IPS-NIHi7 (cell line): ENCODE measurements at regions not wholly inside any gene's neighbourhood (a gene's known extent, or its start where the extent isn't known, plus 50 kb on each side); places are given as distances from the start of the nearest gene placed in this dataset.

Experiments
- DNase-seq: peaks from one replicate; pipeline ENCODE4 v3.0.0; 2012; ENCODE audit warnings: mixed read lengths; ENCODE audit errors: extremely low spot score

DNA sequence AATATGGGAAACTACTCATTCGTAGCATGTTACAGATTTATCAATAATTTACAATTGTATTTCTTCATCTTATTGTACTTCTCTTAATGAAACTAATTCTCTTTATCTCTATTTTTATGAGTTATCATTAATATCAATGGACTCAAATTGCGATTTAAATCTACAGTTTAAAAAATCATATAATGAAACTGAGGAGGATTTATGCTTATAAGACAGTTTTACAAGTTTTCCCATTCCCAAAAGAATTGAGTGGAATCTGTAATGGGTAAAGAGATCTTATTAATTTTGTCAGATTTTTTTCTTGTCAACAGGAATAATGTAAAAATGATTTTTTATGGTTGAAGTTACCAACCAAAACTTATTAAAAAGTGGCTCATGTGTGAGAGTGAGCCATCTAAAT lies 468.0 kb downstream of the METTL4 start:
- DNase-seq: no peak

DNA sequence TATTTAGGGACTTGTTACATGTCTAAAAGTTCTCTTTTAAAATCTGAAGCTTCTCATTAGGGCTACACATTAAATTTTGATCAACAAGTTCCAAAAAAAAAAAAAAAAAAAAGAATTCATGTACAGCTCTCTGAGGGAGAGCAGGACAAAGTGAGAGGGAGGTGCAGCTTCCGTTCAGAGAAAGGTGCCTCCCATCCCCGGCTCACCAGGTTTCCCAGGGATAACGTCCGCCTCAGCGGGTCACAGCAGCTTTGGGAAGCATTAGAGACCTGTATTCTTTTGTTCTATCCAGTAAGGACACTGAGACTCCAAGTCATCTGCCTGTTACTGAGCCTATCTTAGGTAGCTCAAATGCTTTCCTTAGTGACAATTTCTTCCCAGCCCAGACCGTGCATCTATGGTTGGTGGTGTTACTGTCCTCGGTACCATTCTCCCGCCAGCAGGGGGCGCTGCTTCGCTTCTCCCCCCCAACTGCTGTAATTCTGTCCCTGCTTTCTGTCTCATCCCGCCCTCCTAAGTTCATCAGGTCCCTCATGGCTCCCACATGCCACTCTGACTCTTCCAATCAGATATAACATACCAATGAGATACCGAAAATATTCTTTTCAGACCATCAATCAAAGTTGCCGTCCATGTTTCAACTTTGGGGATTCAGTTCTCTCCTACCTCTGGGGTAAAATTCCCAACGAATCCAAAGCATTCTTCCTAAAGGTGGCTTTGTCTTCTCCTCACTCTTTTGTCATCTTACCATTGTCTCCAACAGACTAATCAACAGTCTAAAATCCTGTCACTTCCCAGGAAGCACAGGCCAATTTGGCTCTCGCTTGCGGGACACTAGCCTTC lies 466.5 kb downstream of the METTL4 start:
- peak; percentile 83 for DNase-seq

DNA sequence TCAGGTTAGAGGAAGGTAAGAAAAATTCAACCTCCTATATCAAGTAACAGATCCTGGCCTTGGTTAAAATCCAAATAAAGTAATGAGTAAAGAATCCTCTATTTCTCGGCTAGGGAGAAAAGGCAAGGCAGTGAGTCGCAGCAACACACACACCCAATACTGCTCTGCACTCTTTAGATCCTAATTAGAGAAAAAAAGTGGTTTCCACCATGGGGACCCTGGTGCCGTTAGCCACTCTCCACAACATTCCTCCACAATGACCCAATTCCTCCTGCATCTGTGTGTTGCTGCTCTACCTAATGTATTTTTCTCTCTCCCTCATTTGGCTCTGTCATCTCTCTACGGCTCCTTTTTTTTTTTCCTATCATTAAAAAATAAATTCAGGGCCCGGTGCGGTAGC lies 462.7 kb downstream of the METTL4 start:
- no peak for DNase-seq

DNA sequence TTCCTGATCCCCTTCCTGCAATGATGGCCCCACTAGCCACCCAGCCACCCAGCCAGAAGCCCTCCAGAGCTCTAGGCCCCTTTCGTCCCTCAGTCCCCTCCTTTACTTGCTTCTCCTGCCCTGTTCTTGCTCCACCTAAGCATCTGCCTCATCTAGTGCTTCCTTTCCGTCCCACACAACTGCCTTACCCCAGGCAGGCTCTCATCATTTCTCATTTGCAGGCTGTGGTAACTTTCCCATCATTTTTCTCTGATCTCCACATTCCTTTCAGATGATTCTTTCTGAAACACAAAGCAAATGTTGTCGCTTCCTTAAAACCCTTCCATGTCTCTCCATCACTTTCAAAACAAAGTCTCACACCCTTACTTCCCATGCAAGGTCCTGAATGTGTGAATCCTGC lies 459.8 kb downstream of the METTL4 start:
- DNase-seq: no peak

DNA sequence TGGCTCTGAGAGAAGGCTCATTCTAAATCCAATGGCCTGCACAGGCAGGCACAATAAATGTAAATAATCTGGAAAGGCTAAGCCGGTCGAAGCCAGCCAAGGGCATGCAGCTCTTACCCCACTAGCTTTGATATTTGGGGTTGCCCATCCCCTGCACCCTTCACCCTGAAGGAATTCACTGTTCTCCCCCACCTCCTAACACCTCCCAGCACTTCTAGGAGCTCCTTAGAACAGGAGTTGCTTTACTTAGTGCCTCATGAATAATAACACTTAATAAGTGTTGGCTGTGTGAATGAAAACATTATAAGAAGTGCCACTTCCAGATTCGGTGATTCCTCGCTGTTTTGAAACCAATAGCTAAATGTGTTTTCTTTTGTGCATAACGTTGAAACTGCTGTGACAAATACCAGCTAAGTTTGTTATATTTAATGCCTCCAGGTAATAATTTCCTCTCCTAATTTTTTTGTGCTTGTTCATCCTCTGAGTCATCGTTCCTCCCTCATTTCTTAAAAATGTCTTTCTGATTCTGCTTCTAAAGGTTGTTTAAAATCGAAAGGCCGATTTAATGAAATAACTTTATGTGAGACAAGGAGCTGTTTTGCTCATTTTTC lies 458.8 kb downstream of the METTL4 start:
- no peak for DNase-seq

DNA sequence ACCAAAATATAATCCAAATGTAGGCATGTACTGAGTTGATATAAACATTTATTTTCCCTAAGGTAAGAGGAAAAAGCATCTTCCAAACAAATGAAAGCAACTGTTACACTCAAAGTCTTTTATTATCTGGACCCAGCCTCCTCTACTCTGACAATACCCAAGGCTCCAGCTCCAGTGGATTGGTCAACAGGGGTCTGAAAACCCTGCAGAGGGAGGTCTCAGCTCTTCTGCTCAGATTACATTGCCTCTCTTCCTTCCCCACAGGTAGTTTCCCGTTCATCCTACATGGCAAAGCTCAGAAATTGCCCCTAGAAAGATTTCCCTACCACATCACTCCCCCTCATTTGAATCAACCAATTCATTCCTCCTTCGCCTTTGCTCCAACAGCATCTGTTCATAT lies 457.0 kb downstream of the METTL4 start:
- peak; percentile 17 for DNase-seq

DNA sequence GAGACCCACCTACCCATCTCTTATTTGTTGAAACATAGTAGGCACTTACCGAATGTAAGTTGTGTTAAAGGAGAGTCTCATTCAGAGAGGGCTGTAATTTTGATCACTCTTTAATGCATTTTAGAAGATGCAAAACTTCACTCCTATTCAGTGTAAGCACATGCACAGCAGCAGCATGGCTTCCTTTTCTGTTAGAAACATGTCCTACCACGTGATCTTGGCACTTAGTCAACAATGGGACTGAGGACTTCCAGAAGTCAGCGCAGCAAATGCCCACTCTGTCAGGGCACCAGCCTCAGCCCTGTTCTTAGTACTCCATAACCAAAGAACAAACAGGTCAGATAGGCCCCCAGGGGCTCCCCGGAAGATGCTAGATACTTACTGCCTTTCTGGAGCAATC lies 456.5 kb downstream of the METTL4 start:
- no peak for DNase-seq

DNA sequence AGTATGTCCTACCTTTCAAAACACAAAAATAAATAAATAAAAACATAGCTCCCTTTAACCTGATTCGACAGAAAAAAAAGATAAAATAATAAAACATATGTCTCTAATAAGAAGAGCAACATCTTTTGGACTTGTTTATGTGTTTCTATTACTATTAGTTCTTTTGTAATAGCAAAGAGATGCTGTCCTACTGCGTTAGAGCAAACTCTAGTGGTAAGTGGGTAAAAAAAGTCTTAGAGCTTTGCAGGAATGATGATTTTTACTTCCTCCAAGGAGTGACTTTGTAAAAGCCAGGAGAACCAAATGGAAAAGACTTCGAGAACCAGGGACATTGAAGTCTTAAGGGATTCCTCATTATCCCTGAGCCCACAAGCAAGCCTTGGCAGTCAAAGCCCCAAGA lies 450.1 kb downstream of the METTL4 start:
- no peak for DNase-seq

DNA sequence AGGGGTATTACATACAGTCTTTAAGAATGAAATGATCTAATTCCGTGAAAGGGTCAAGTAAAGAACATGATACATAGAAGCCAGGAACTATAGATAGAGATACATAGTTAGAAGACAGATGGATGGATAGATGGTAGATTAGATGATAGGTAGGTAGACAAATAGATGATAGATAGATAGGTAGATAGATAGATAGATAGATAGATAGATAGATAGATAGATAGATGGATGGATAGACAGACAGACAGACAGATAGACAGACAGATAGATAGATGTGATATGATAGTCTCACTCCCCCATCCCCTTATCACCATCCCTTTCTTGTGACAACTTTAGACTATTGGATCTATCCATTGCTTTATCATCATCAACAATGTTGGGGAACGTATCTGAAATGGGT lies 448.2 kb downstream of the METTL4 start:
- DNase-seq: no peak

DNA sequence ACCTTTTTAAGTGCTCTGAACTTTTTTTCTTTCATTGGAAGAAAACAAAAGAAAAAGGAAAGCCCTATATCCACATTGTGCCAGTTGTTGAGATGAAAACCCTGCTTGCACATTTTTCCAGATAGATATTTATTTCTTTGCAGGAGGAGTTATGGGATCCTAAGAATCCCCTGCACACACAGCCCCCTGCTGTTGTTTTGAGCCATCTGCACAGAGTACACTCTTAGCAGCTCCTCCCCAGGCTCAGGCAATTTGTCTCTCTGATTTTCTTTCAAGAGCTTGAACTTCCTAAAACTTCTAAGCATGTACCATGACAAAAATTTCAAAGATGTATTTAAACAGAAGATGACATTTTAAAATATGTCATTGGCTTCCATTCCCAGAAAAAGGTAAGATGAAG lies 436.9 kb downstream of the METTL4 start:
- DNase-seq: no peak

DNA sequence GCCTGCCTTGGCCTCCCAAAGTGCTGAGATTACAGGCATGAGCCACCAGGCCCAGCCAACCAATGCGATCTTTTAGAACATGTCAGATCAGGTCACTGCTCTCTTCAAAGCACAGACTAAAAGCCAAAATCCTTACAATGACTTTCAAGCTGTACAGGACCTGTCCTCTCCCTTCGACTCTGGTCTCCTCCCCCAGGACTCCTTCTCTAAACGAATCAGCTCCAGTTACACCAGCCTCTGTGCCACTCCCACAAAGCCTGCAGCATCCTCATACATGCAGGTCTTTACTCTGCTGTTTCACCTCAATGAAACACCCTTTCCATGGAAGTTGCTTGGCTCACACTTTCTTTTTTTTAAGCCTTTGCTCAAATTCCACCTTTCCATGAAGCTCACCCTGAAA lies 436.0 kb downstream of the METTL4 start:
- DNase-seq: peak; percentile 18

DNA sequence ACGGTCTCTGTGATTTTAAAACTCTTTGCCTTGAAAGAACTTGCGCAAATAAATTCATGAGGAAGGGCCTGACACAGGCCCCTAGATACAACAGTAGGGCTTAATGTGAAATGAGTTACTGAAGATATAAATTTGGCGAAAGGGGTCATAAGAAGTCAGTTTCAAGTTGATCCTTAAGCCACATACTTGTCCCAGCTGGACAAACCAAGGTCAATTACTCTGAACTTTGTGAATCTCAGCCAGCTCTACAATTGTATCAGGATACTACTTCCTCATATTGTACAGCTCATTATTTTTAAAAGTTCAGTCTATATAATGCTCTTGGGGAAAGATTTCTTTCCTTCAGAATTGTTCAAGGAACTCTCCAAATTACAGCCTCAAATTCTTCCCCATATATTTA lies 432.8 kb downstream of the METTL4 start:
- no peak for DNase-seq

DNA sequence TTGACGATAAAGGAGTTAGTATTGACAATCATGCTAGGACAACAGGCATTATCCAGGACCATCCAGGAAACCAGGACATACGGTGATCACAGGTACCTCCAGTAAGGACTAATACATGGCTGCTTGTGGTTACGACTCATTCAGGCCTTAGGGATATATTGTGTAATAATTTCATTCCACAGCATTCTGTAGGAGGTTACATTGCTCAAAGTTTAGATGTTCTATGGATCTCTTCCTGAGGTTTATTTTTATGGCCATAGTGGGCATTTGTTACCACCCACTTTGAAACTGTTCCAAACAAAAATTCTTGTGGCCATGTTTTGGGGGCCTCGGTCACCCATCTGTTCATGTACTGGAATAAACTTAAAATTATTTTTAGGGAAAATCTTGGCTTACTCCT lies 431.6 kb downstream of the METTL4 start:
- no peak for DNase-seq

DNA sequence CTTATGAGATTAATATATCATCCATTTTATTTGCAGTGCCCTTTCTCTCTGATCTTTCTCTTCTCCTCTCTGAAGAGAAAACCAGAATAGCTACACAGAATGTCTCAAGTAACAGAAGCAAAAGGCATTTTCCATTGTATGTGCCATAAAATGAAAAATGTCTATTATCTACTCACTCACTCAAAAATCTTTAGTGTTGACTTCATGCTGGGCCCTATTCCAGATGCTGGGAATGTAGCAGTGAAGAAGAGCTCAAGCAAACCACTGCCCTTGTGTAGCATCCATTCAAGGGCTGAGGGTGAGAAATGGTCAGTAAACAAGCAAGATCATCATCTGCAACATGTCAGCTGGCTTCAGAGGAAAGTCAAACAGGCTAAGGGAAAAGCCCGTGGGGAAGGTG lies 427.7 kb downstream of the METTL4 start:
- no peak for DNase-seq

DNA sequence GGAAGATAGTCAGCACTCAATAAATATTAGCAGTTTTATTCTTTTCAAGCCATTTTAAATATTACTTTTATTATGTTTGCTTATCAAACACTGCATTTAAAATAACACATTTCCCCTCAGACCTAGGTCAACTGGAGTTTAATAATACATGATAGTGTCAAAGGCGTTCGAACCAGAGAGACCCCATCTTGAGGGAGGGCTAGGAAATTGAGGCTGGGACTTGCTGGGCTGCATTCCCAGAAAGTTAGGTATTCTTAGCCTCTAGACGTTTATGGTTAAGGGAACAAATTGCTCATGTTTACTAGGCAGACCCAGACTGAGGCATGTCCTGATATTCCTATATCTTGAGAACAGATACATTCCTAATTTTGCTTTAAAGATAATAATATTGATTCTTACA lies 426.5 kb downstream of the METTL4 start:
- no peak for DNase-seq

DNA sequence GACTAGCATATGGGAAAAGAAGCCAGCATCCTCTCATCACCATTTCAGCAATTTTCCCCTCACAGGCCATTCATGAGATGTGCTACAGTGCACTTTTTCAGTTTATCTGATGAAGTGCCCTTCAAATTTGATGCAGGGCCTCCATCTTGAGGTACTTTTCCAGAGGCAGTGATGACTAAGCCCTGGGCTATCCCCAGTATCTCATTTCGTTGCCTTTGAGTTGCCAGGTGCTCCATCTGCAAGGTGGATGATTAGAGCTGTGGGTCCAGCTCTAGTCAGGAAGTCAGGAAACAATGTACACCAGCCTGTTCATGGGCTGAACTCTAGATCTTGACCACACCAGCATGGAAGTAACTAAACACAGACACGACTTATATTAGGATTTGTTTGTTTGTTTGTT lies 425.2 kb downstream of the METTL4 start:
- no peak for DNase-seq

DNA sequence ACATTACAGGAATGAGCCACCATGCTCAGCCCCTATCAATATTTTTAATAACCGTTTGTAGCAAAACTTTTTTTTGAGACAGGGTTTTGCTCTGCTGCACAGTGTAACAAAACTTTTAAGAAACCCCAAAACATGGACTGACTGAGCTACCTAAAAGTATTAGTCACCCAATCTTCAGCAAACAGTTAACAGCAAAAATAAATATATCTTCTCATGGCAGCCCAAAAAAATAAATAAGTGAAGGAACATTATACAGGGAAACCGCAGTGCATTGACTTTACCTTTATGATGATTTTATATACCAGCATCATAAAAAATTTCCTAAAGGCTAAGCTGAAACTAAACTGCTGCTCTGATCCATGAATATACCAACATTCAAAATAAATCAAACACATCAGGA lies 424.6 kb downstream of the METTL4 start:
- no peak for DNase-seq

DNA sequence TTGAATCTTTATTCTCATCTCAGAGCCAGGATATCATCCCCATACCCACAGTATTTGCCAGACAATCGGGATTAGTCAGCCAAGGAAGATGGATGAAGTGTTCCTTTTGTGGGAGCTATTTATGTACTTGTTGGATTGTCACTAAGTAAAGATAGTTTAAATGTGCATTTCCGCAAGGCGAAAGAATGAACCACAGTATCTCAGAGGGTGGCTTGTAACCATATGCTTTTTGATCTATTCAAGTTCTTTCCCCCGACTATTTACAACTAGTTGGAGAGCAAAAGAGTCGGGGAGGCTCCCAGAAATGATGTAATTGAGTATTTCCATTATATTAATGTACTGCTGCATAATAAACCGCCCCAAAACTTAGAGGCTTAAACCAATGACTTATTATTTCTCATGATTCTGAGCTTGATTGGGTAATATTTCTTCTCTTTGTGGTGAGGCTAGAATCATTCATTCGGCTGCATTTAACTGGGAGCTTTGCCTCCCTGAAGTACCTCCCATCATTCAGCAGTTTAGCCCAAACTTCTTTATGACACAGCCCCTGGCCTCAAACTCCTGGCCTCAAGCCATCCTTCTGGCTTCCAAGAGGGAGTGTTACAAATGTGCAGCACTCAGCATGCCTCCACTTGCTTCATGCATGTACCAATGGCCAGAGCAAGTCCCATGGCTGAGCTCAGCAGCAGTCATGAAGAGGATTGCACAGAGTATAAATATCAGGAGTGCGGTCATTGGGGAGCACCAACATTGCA lies 423.7 kb downstream of the METTL4 start:
- no peak for DNase-seq

DNA sequence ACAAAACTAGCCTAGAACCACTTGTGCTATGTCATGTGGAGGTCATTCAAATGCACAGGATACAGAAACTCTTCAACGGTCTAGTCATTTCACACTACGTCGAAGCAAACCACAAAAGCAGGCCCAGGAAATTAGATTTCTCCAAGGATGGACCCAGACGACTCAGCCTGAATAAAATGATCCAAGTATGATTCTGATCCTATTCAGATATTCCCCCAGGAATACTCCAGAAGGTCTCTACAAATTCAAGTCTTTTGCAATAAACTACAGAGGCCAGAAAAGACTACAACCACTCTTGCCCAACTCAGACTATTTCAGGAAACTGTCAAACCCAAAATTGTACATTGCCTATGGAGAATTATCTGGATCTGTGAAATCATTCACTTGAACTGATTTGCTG lies 422.5 kb downstream of the METTL4 start:
- DNase-seq: no peak

DNA sequence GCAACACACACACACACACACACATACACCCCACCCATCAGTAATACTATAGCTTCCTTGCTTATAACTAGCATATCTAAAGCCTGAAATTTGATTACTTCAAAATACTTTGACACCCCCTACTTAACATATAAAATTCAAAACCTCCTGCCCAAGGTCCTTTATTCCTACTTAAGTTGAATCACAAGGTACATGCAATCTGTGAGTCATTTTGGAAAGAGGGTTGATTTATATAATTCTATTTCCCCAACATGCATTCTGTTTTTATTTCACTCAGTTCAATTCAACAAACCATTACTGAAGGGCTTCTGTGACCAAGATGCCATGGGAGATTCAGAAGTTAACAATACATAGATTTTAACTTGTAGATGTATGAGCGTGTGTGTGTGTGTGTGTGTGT lies 420.7 kb downstream of the METTL4 start:
- no peak for DNase-seq

DNA sequence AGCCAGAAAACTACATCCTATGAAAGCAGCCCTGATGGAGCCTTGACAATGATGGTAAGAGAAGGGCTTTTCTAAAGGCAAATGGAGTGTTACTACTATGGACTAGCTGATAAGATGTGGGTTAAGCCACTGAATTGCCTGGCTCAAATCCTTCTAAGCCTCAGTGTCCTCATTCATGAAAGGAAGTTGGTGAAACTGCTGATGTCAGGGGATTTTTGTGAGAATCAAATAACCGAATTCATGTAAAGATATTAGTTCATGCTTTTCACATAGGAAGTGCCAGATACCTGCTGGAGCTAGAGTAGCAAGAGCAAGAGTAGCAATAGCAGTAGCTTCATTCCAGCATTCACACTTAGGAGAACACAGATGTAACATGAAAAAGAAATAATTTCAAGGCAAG lies 417.0 kb downstream of the METTL4 start:
- no peak for DNase-seq

DNA sequence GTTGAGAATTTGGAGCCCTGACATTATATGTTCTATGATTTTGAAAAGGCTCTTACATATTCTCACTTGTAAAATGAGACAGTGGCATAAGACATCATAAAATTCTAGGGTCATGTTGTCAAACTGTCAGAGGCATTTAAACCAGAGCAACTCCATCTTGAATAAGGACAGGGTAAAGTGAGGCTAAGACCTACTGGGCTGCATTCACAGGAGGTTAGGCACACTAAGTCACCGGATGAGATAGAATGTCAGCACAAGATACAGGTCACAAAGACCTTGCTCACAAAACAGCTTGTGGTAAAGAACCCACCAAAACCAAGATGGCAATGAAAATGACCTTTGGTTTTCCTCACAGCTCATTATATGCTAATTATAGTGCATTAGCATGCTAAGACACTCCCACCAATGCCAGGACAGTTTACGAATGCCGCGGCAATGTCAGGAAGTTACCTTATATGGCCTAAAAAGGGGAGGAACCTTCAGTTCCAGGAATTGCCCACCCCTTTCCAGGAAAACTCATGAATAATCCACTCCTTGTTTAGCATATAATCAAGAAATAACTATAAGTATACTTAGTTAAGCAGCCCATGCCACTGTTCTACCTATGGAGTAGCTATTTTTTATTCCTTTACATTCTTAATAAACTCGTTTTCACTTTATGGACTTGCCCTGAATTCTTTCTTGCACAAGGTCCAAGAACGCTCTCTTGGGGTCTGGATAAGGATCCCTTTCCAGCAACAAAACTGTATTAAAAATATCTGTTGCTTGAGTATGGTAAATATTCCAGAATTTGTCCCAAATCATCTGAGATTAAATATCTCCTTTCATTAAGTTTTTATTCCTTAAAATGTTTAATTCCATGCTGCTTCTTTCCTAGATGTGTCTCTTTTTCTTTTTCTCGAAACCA lies 406.4 kb downstream of the METTL4 start:
- DNase-seq: no peak
